Thyroid gland (tissue), 4 donors: ENCODE measurements at regions not wholly inside any gene's neighbourhood (a gene's known extent, or its start where the extent isn't known, plus 50 kb on each side); places are given as distances from the start of the nearest gene placed in this dataset.

Experiments
- CTCF ChIP-seq, 6 experiments: fragments of 200-600 bp in 3 of 6; fragments of 450-650 bp in 3 of 6; sonication (generic) in 3 of 6; IDR thresholded peaks; one replicate each; pipeline ENCODE4 v1.5.1; 2016 to 2019; ENCODE audit warnings: antibody characterized with exemption in 6 of 6, mild to moderate bottlenecking in 2 of 6, inconsistent platforms in 1 of 6, moderate library complexity in 1 of 6
- POLR2A ChIP-seq, 2 donors: fragments of 450-650 bp; IDR thresholded peaks; one replicate each; pipeline ENCODE4 v1.6.1; 2017; ENCODE audit warnings: antibody characterized with exemption in 2 of 2, mild to moderate bottlenecking in 2 of 2, moderate library complexity in 1 of 2

- TF ChIP-seq CTCF (IDR thresholded peaks at IDR 0.05) (no peak), POLR2A (IDR thresholded peaks at IDR 0.05) (no peak)
Observed at GRCh38 chr18:78849046-78849445, 130.6 kb upstream of the SALL3 start.
